ENCODE measurements at regions not wholly inside any gene's neighbourhood (a gene's known extent, or its start where the extent isn't known, plus 50 kb on each side); places are given as distances from the start of the nearest gene placed in this dataset.
"Not testable (repeated sequence)": the region's sequence is repeated elsewhere in the genome, so short reads cannot be mapped to it uniquely, and the experiment has no call there.

DNA sequence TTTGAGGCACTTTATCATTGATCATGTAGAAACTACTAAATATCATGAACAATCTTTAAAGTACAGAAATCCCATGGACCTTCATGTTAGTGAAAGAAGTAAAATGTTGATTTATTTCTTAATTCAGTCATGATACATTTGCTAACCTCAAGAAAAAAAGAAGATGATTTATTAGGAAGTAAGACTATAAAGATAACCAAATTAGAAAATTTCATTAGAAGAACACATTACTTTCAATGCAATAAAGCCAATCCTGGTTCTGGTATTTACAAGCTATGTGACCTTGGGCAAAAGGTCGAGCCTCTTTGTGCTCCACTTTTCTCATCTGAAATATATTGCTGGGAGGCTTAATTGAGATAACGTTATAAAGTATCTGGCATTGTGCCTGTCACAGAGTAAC is 365.0 kb downstream of the KIF20B start:
- ATAC-seq (ENCODE audit: low FRiP score) (no peak), DNase-seq (ENCODE audit: low spot score) (no peak)

DNA sequence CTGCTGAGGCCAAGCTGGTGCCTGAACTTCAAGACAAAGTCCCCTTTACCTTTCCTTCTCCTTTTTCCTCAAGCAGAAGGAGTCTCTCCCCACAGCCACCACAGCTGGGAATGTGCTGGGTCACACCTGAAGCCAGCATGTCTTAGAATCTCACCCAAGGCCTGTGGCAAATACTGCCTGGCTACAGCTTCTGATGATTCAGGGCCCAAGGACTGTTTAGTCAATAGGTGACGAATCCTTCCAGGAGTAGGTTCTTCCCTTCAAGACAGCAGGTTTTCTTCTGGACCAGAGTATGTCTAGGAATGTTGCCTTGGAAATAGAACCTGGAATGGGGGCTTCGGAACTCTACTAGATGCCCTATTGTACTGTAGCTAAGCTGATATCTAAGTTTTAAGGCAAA is 374.6 kb downstream of the KIF20B start:
- no peak for ATAC-seq (ENCODE audit: low FRiP score)
- DNase-seq (ENCODE audit: low spot score): no peak
- no peak for TF ChIP-seq CTCF (IDR thresholded peaks at IDR 0.05)

More for the DNA sequence above, 365.0 kb downstream of the KIF20B start:
- TF ChIP-seq CTCF (IDR thresholded peaks at IDR 0.05): no peak

GRCh38 chr10:90079819-90080218 is 378.4 kb downstream of the KIF20B start:
- DNase-seq (ENCODE audit: low spot score) (no peak), ATAC-seq (ENCODE audit: low FRiP score) (no peak)
- no peak for TF ChIP-seq CTCF (IDR thresholded peaks at IDR 0.05)

DNA sequence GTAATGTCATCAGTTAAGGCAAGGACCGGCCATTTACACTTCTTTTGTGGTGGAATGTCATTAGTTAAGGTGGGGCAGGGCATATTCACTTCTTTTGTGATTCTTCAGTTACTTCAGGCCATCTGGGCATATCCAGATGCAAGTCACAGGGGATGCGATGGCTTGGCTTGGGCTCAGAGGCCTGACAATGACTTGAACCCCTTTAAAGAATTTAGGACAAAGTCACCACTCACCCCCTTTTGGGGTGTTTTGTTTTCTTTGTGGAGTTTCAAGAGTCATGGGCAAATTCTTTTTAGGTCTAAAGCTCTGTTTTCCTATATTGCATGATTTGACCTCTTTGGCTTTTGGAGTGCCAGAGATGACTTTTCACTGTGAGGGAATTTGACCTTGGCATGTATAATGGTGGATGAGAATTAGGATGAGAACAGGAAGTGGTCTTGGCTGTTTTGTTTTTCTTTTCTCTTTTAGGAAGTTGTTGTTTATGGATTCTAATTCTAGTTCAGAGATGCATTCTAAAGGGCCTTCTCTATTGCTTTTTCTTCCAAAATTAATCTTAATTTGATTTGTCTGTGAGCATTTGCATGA is 385.3 kb downstream of the KIF20B start:
- DNase-seq (ENCODE audit: low spot score); ATAC-seq (ENCODE audit: low FRiP score): not testable (repeated sequence)

DNA sequence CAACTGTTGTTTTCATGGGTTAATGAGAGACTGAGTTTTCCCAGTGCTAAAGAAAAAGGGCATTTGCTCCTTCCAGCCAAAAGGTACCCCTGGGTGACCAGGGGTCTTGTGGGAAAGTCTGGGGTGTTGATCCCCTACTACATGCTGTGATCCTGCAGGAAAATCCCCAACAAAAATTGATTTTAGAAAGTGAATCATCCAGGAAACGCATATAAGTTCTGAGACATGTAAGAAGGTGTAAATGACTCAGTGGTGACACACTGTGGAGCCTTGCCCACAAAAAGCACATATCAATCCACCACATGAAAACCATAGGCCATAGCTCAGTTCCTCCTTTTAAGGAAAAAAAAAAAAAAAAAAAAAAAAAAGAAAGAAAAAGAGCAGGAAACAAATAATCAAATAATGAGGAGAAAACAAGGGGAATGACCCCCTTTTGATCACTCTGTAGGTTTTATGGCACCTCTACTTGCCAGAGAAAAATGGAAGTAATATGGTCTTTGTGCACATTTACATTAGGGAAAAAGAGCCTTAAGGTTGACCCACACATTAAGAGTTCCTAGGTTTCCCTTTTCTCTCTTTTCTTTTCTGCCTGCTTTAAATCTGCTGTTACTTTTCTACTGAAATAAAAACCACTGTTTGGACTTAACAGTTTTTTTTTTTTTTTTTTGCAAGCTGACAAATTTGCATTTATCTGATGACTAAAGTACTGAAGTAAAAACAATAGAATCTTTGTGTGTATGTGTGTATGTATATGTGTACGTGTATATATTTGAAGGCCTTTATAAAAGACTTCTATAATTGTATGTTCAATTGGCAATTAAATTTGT is 386.0 kb downstream of the KIF20B start:
- DNase-seq (ENCODE audit: low spot score) (no peak), ATAC-seq (ENCODE audit: low FRiP score) (no peak)
- TF ChIP-seq CTCF (IDR thresholded peaks at IDR 0.05): no peak

DNA sequence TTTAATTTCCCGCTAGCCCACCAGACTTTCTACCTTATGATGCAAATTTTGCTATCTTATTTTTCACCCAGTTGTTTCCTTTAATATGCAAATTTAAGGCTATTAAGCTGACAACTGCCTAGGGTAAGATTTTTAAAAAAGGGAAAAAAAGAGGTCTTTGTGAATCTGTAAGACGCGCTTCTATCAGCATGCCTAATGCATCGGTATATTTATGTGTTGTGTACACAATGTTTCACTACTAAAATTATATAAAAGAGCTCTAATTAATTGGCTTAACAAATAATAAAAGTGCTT is 386.6 kb downstream of the KIF20B start:
- TF ChIP-seq CTCF (IDR thresholded peaks at IDR 0.05): no peak
- ATAC-seq (ENCODE audit: low FRiP score): no peak
- no peak for DNase-seq (ENCODE audit: low spot score)

- DNase-seq (ENCODE audit: low spot score) (no peak), ATAC-seq (ENCODE audit: low FRiP score) (no peak)
- TF ChIP-seq CTCF (IDR thresholded peaks at IDR 0.05): no peak
These were observed 388.3 kb downstream of the KIF20B start for GRCh38 chr10:90089719-90090118.

All from omental fat pad (tissue), 3 donors.